GM21786 (cell line): ENCODE measurements at regions not wholly inside any gene's neighbourhood (a gene's known extent, or its start where the extent isn't known, plus 50 kb on each side); places are given as distances from the start of the nearest gene placed in this dataset.
"Not testable (repeated sequence)": the region's sequence is repeated elsewhere in the genome, so short reads cannot be mapped to it uniquely, and the experiment has no call there.

ENCODE experiments used
- ATAC-seq: cut with Tn5 transposase; IDR thresholded peaks from one replicate; pipeline ENCODE4 v1.9.1; 2021; ENCODE audit not compliant: unreplicated experiment

- no peak for ATAC-seq
Measured at GRCh38 chr2:16209799-16210198, 269.4 kb downstream of the MYCN start.

- ATAC-seq, result no peak
Measured at GRCh38 chr2:16208921-16209320, 268.6 kb downstream of the MYCN start.

- no peak for ATAC-seq
Measured at GRCh38 chr2:16208241-16208797, 268.0 kb downstream of the MYCN start.

- no peak for ATAC-seq
Measured at GRCh38 chr2:16207611-16208010, 267.3 kb downstream of the MYCN start.

- no peak for ATAC-seq
Measured at GRCh38 chr2:16207151-16207550, 266.8 kb downstream of the MYCN start.

GRCh38 chr2:16206191-16206944 lies 266.0 kb downstream of the MYCN start:
- no peak for ATAC-seq

- ATAC-seq, result no peak
Measured at GRCh38 chr2:16205631-16206030, 265.3 kb downstream of the MYCN start.

- ATAC-seq, result no peak
Measured at GRCh38 chr2:16204886-16205620, 264.7 kb downstream of the MYCN start.

GRCh38 chr2:16204251-16204650 lies 263.9 kb downstream of the MYCN start:
- ATAC-seq, result no peak

GRCh38 chr2:16203691-16204090 lies 263.3 kb downstream of the MYCN start:
- ATAC-seq, result no peak

GRCh38 chr2:16203069-16203468 lies 262.7 kb downstream of the MYCN start:
- no peak for ATAC-seq

- ATAC-seq, result no peak
Measured at GRCh38 chr2:16202266-16203020, 262.1 kb downstream of the MYCN start.

- ATAC-seq, result no peak
Measured at GRCh38 chr2:16201848-16202247, 261.5 kb downstream of the MYCN start.

- no peak for ATAC-seq
Measured at GRCh38 chr2:16200554-16201193, 260.3 kb downstream of the MYCN start.

GRCh38 chr2:16199882-16200553 lies 259.7 kb downstream of the MYCN start:
- ATAC-seq, result no peak

- not testable (repeated sequence) for ATAC-seq
Measured at GRCh38 chr2:16199241-16199640, 258.9 kb downstream of the MYCN start.

- ATAC-seq, result no peak
Measured at GRCh38 chr2:16198166-16198912, 258.0 kb downstream of the MYCN start.

- no peak for ATAC-seq
Measured at GRCh38 chr2:16197504-16198147, 257.3 kb downstream of the MYCN start.
